BLaER1 treated with 17β-estradiol and CSF1 and Interleukin-3, amounts not matched to agents 10 nM and 100 nM (cell line): ENCODE measurements at regions not wholly inside any gene's neighbourhood (a gene's known extent, or its start where the extent isn't known, plus 50 kb on each side); places are given as distances from the start of the nearest gene placed in this dataset.
A peak's percentile ranks its signal among the peaks of the same experiment; 100 is the strongest.

ENCODE experiments used
- H3K27ac ChIP-seq, 11 experiments: shearing (Covaris generic); formaldehyde crosslinking; 2 replicates each; pipeline ENCODE4 v1.8.1; 2022
- H3K27me3 ChIP-seq, 11 experiments: shearing (Covaris generic); formaldehyde crosslinking; 2 replicates each; pipeline ENCODE4 v1.8.1; 2022
- H3K36me3 ChIP-seq, 11 experiments: shearing (Covaris generic); formaldehyde crosslinking; 2 replicates each; pipeline ENCODE4 v1.8.1; 2022
- H3K4me1 ChIP-seq, 10 experiments: shearing (Covaris generic); formaldehyde crosslinking; 2 replicates each; pipeline ENCODE4 v1.8.1; 2022
- H3K4me2 ChIP-seq, 11 experiments: shearing (Covaris generic); formaldehyde crosslinking; 2 replicates each; pipeline ENCODE4 v1.8.1; 2022
- H3K4me3 ChIP-seq, 10 experiments: shearing (Covaris generic); formaldehyde crosslinking; 2 replicates each; pipeline ENCODE4 v1.8.1; 2022
- H3K9ac ChIP-seq, 11 experiments: shearing (Covaris generic); formaldehyde crosslinking; 2 replicates each; pipeline ENCODE4 v1.8.1; 2022
- H3K9me3 ChIP-seq, 11 experiments: shearing (Covaris generic); formaldehyde crosslinking; replicated peaks in 1 of 11; 2 replicates each; pipeline ENCODE4 v1.8.1; 2022
- H4K20me1 ChIP-seq, 11 experiments: shearing (Covaris generic); formaldehyde crosslinking; 2 replicates each; pipeline ENCODE4 v1.8.1; 2022
- Cebpa-rat ChIP-seq, 11 experiments: shearing (Covaris generic); IDR thresholded peaks; 2 replicates each; pipeline ENCODE4 v1.8.1; 2022

GRCh38 chr2:57539761-57540160, 506.8 kb upstream of the VRK2 start:
- Histone ChIP-seq H3K27ac (no peak overlapping the region), H3K36me3 (no peaks in the 10 kb centered on the region), H3K4me3 (no peak overlapping the region), H3K27me3 (no peaks in the 10 kb centered on the region), H3K4me2 (no peak overlapping the region), H3K9me3 (peaks cover 0 to 5% (median 0%) of the 10 kb centered on the region in 11 experiments; a peak in 1 of 22 replicates), H3K4me1 (no peaks in the 10 kb centered on the region), H3K9ac (no peak overlapping the region), H4K20me1 (no peaks in the 10 kb centered on the region)
- TF ChIP-seq Cebpa-rat (IDR thresholded peaks at IDR 0.05): no peak

- H3K27me3 ChIP-seq: no peaks in the 10 kb centered on the region
- H3K4me3 ChIP-seq: no peak overlapping the region
- H3K36me3 ChIP-seq: no peaks in the 10 kb centered on the region
- no peak overlapping the region for H3K27ac ChIP-seq
- no peak overlapping the region for H3K9ac ChIP-seq
- no peaks in the 10 kb centered on the region for H4K20me1 ChIP-seq
- H3K9me3 ChIP-seq: peaks cover 0 to 5% (median 0%) of the 10 kb centered on the region in 11 experiments; a peak in 1 of 22 replicates
- H3K4me1 ChIP-seq: peaks cover 0 to 6% (median 0%) of the 10 kb centered on the region in 10 experiments; a peak in 1 of 20 replicates
- TF ChIP-seq Cebpa-rat (IDR thresholded peaks at IDR 0.05): no peak
- no peak overlapping the region for H3K4me2 ChIP-seq
Observed at GRCh38 chr2:57542081-57542480, 504.5 kb upstream of the VRK2 start.

- Histone ChIP-seq H3K4me1 (peaks cover 0 to 6% (median 0%) of the 10 kb centered on the region in 10 experiments; a peak in 1 of 20 replicates), H3K27ac (no peak overlapping the region), H3K4me3 (no peak overlapping the region), H3K36me3 (no peaks in the 10 kb centered on the region), H3K9ac (no peak overlapping the region), H4K20me1 (no peaks in the 10 kb centered on the region), H3K4me2 (no peak overlapping the region; a peak in 1 of 22 replicates), H3K27me3 (no peaks in the 10 kb centered on the region), H3K9me3 (peaks cover 0 to 5% (median 0%) of the 10 kb centered on the region in 11 experiments; a peak in 1 of 22 replicates)
- no peak for TF ChIP-seq Cebpa-rat (IDR thresholded peaks at IDR 0.05)
Observed at GRCh38 chr2:57543211-57543610, 503.4 kb upstream of the VRK2 start.

- Histone ChIP-seq H3K9ac (no peak overlapping the region), H3K9me3 (peaks cover 0 to 5% (median 0%) of the 10 kb centered on the region in 11 experiments; a peak in 3 of 22 replicates), H3K4me3 (no peak overlapping the region), H3K27ac (no peak overlapping the region), H4K20me1 (no peaks in the 10 kb centered on the region), H3K4me2 (no peak overlapping the region), H3K4me1 (peaks cover 0 to 8% (median 3%) of the 10 kb centered on the region in 10 experiments; a peak in 9 of 20 replicates), H3K36me3 (no peaks in the 10 kb centered on the region), H3K27me3 (no peaks in the 10 kb centered on the region)
- TF ChIP-seq Cebpa-rat (IDR thresholded peaks at IDR 0.05): no peak
Observed at GRCh38 chr2:57544624-57545023, 502.0 kb upstream of the VRK2 start.

- Histone ChIP-seq H3K9ac (no peak overlapping the region), H3K27me3 (no peaks in the 10 kb centered on the region), H3K4me3 (no peak overlapping the region), H3K9me3 (peaks cover 11 to 23% (median 18%) of the 10 kb centered on the region in 11 experiments), H3K4me2 (no peak overlapping the region), H3K36me3 (0 out of 22 replicates have a peak, but pooled peaks cover 0 to 5% (median 0%) of the 10 kb centered on the region in 11 experiments), H4K20me1 (no peaks in the 10 kb centered on the region), H3K27ac (no peak overlapping the region), H3K4me1 (peaks cover 4 to 14% (median 7%) of the 10 kb centered on the region in 10 experiments; a peak in 14 of 20 replicates)
- no peak for TF ChIP-seq Cebpa-rat (IDR thresholded peaks at IDR 0.05)
Observed at GRCh38 chr2:57546478-57546877, 500.1 kb upstream of the VRK2 start.

GRCh38 chr2:57549642-57550102, 496.9 kb upstream of the VRK2 start:
- Histone ChIP-seq H3K27me3 (no peaks in the 10 kb centered on the region), H3K4me3 (no peak overlapping the region), H3K36me3 (0 out of 22 replicates have a peak, but pooled peaks cover 0 to 8% (median 0%) of the 10 kb centered on the region in 11 experiments), H3K9me3 (peaks cover 14 to 25% (median 21%) of the 10 kb centered on the region in 11 experiments), H3K4me1 (peaks cover 4 to 14% (median 7%) of the 10 kb centered on the region in 10 experiments; a peak in 14 of 20 replicates), H3K9ac (no peak overlapping the region), H3K27ac (0 out of 22 replicates have a peak overlapping the region, but pooled peaks of 1 of the 11 experiments have one; percentile 23), H3K4me2 (peak overlapping the region in 10 of 11 experiments; percentile 1 to 46 (median 34); a peak in 14 of 22 replicates), H4K20me1 (no peaks in the 10 kb centered on the region)
- TF ChIP-seq Cebpa-rat (IDR thresholded peaks at IDR 0.05): no peak

GRCh38 chr2:57550912-57551311, 495.7 kb upstream of the VRK2 start:
- TF ChIP-seq Cebpa-rat (IDR thresholded peaks at IDR 0.05): no peak
- Histone ChIP-seq H3K36me3 (0 out of 22 replicates have a peak, but pooled peaks cover 0 to 8% (median 0%) of the 10 kb centered on the region in 11 experiments), H3K9ac (no peak overlapping the region), H3K27ac (no peak overlapping the region), H3K4me2 (no peak overlapping the region), H3K4me3 (no peak overlapping the region), H4K20me1 (no peaks in the 10 kb centered on the region), H3K9me3 (peaks cover 14 to 31% (median 22%) of the 10 kb centered on the region in 11 experiments), H3K27me3 (no peaks in the 10 kb centered on the region), H3K4me1 (peaks cover 0 to 14% (median 7%) of the 10 kb centered on the region in 10 experiments; a peak in 13 of 20 replicates)

GRCh38 chr2:57552885-57553284, 493.7 kb upstream of the VRK2 start:
- Histone ChIP-seq H3K4me2 (no peak overlapping the region), H3K9ac (no peak overlapping the region), H4K20me1 (no peaks in the 10 kb centered on the region), H3K4me1 (peaks cover 0 to 14% (median 7%) of the 10 kb centered on the region in 10 experiments; a peak in 13 of 20 replicates), H3K27ac (no peak overlapping the region), H3K27me3 (no peaks in the 10 kb centered on the region), H3K4me3 (no peak overlapping the region), H3K36me3 (0 out of 22 replicates have a peak, but pooled peaks cover 0 to 8% (median 0%) of the 10 kb centered on the region in 11 experiments), H3K9me3 (peaks cover 14 to 33% (median 22%) of the 10 kb centered on the region in 11 experiments)
- no peak for TF ChIP-seq Cebpa-rat (IDR thresholded peaks at IDR 0.05)

- no peak for TF ChIP-seq Cebpa-rat (IDR thresholded peaks at IDR 0.05)
- H3K4me2 ChIP-seq: no peak overlapping the region
Observed at GRCh38 chr2:57554348-57554747, 492.3 kb upstream of the VRK2 start.

More at GRCh38 chr2:57554348-57554747, 492.3 kb upstream of the VRK2 start:
- Histone ChIP-seq H3K27ac (no peak overlapping the region), H3K9ac (no peak overlapping the region), H3K27me3 (no peaks in the 10 kb centered on the region), H4K20me1 (no peaks in the 10 kb centered on the region), H3K4me3 (no peak overlapping the region), H3K4me1 (peaks cover 0 to 9% (median 7%) of the 10 kb centered on the region in 10 experiments; a peak in 13 of 20 replicates), H3K9me3 (peaks cover 14 to 33% (median 22%) of the 10 kb centered on the region in 11 experiments), H3K36me3 (0 out of 22 replicates have a peak, but pooled peaks cover 0 to 8% (median 0%) of the 10 kb centered on the region in 11 experiments)
